HG02798 (cell line): ENCODE measurements at regions not wholly inside any gene's neighbourhood (a gene's known extent, or its start where the extent isn't known, plus 50 kb on each side); places are given as distances from the start of the nearest gene placed in this dataset.

ENCODE experiments used
- ATAC-seq: cut with Tn5 transposase; IDR thresholded peaks from one replicate; pipeline ENCODE4 v1.9.1; 2021; ENCODE audit warnings: mild to moderate bottlenecking; ENCODE audit not compliant: unreplicated experiment, poor library complexity

- ATAC-seq: no peak
Measured at GRCh38 chr12:97397008-97397407, 65.6 kb upstream of the RMST start.

GRCh38 chr12:97398704-97399103 is 63.9 kb upstream of the RMST start:
- ATAC-seq: no peak

GRCh38 chr12:97404093-97404492 is 58.5 kb upstream of the RMST start:
- ATAC-seq: peak; percentile 23

GRCh38 chr12:97404543-97404942 is 58.1 kb upstream of the RMST start:
- ATAC-seq: peak; percentile 91

- no peak for ATAC-seq
Measured at GRCh38 chr12:97408363-97408762, 54.2 kb upstream of the RMST start.

GRCh38 chr12:97411341-97411740 is 51.3 kb upstream of the RMST start:
- ATAC-seq: no peak
